HCT116 (cell line): ENCODE measurements at regions not wholly inside any gene's neighbourhood (a gene's known extent, or its start where the extent isn't known, plus 50 kb on each side); places are given as distances from the start of the nearest gene placed in this dataset.

Experiments
- ATAC-seq: fragments of 200-7000 bp; cut with Tn5 transposase; 2 replicates; pipeline ENCODE4 v1.9.1; 2020; ENCODE audit warnings: mild to moderate bottlenecking, moderate library complexity
- BruUV-seq: library from RNA; stranded (reverse); fragments of 400-500 nt; replicated peaks from 2 replicates; lab custom pipeline; 2021; lab: Mats Ljungman, UMichigan
- CTCF ChIA-PET: fragments of 300-600 bp; sonication (Branson Sonifier 250); formaldehyde crosslinking; loops from one replicate; lab custom pipeline; 2021; ENCODE audit warnings: antibody characterized with exemption; lab: Charles Lee
- POLR2A ChIA-PET: fragments of 300-600, 350-600 bp; sonication (Branson Sonifier 250); formaldehyde crosslinking; loops from one replicate; lab custom pipeline; 2021; ENCODE audit warnings: antibody characterized with exemption; lab: Charles Lee
- RAD21 ChIA-PET, 2 experiments: fragments of 300-600 bp; sonication (Branson Sonifier 250); formaldehyde crosslinking; loops; one replicate each; lab custom pipeline; 2023; ENCODE audit warnings: low total read pairs in 2 of 2; ENCODE audit not compliant: uncharacterized antibody in 2 of 2, unreplicated experiment in 2 of 2, low non-redundant PET in 1 of 2; lab: Charles Lee
- DNase-seq: peaks from one replicate; pipeline ENCODE4 v3.0.0-alpha.2; 2010; ENCODE audit warnings: low read depth, low spot score
- H2AFZ ChIP-seq: fragments of 200-600 bp; shearing (Covaris generic), sonication (generic); 2 replicates; pipeline ENCODE4 v1.6.1; 2017; ENCODE audit warnings: low read depth, mixed run types, mixed read lengths, antibody characterized with exemption, low read length; ENCODE audit not compliant: poor library complexity, severe bottlenecking
- H3K27ac ChIP-seq: 2 replicates; pipeline ENCODE4 v1.5.1; 2012; ENCODE audit warnings: low read depth, low read length
- H3K27me3 ChIP-seq: fragments of 200-600 bp; sonication (generic); 2 replicates; pipeline ENCODE4 v1.6.1; 2016; ENCODE audit warnings: mixed run types, low read length, mixed read lengths; ENCODE audit not compliant: insufficient read depth
- H3K36me3 ChIP-seq, 2 experiments: fragments of 200-500 bp in 1 of 2; fragments of 200-600 bp in 1 of 2; sonication (Bioruptor generic) in 1 of 2; sonication (generic) in 1 of 2; 2 replicates each; pipeline versions ENCODE4 v1.5.1 to v1.6.1; 2014 to 2016; ENCODE audit warnings: low read length in 2 of 2, inconsistent platforms in 1 of 2, mixed read lengths in 1 of 2, mixed run types in 1 of 2; ENCODE audit not compliant: insufficient read depth in 2 of 2, control insufficient read depth in 1 of 2
- H3K4me1 ChIP-seq, 2 experiments: fragments of 200-600 bp in 1 of 2; sonication (generic) in 1 of 2; 2 replicates each; pipeline versions ENCODE4 v1.5.1 to v1.6.1; 2012 to 2017; ENCODE audit warnings: low read length in 2 of 2, inconsistent platforms in 1 of 2, mild to moderate bottlenecking in 1 of 2, mixed read lengths in 1 of 2, mixed run types in 1 of 2, moderate library complexity in 1 of 2; ENCODE audit not compliant: insufficient read depth in 2 of 2, control insufficient read depth in 1 of 2
- H3K4me2 ChIP-seq: fragments of 200-600 bp; sonication (generic); 2 replicates; pipeline ENCODE4 v1.6.1; 2017; ENCODE audit warnings: mixed run types, low read length, mixed read lengths
- H3K4me3 ChIP-seq, 2 experiments: fragments of 200-600 bp in 1 of 2; sonication (generic) in 1 of 2; replicated peaks in 1 of 2; 2 replicates each; pipeline ENCODE4 v1.5.1; 2011 to 2016; ENCODE audit warnings: low read length in 2 of 2, control low read depth in 1 of 2, low read depth in 1 of 2, mild to moderate bottlenecking in 1 of 2, mixed read lengths in 1 of 2, mixed run types in 1 of 2
- H3K79me2 ChIP-seq: fragments of 200-600 bp; sonication (generic); 2 replicates; pipeline ENCODE4 v1.6.1; 2017; ENCODE audit warnings: mild to moderate bottlenecking, mixed run types, low read length, moderate library complexity, mixed read lengths; ENCODE audit not compliant: insufficient read depth
- H3K9ac ChIP-seq: fragments of 200-600 bp; sonication (generic); 2 replicates; pipeline ENCODE4 v1.6.1; 2016; ENCODE audit warnings: low read length, mixed read lengths
- H3K9me2 ChIP-seq: fragments of 200-600 bp; sonication (generic), shearing (Covaris generic); 2 replicates; pipeline ENCODE4 v1.6.1; 2017; ENCODE audit warnings: mixed run types, mild to moderate bottlenecking, moderate library complexity; ENCODE audit not compliant: insufficient read depth
- H3K9me3 ChIP-seq, 2 experiments: fragments of 200-500 bp in 1 of 2; fragments of 200-600 bp in 1 of 2; sonication (Bioruptor generic) in 1 of 2; sonication (generic) in 1 of 2; 2 replicates each; pipeline ENCODE4 v1.6.1; 2014 to 2017; ENCODE audit warnings: low read length in 2 of 2, mixed read lengths in 2 of 2, inconsistent platforms in 1 of 2, low read depth in 1 of 2, mild to moderate bottlenecking in 1 of 2, mixed run types in 1 of 2, moderate library complexity in 1 of 2; ENCODE audit not compliant: control insufficient read depth in 1 of 2, insufficient read depth in 1 of 2
- H4K20me1 ChIP-seq: fragments of 200-600 bp; sonication (generic), shearing (Covaris generic); 2 replicates; pipeline ENCODE4 v1.6.1; 2017; ENCODE audit warnings: mixed run types, mild to moderate bottlenecking, moderate library complexity; ENCODE audit not compliant: insufficient read depth
- CEBPB ChIP-seq: IDR thresholded peaks from 2 replicates; pipeline ENCODE4 v1.6.1; 2012; ENCODE audit warnings: low read depth
- EGR1 ChIP-seq: IDR thresholded peaks from 2 replicates; pipeline ENCODE4 v1.6.1; 2012; ENCODE audit warnings: low read depth
- FOSL1 ChIP-seq: IDR thresholded peaks from 2 replicates; pipeline ENCODE4 v1.6.1; 2012; ENCODE audit warnings: low read depth
- SIN3A ChIP-seq: IDR thresholded peaks from 2 replicates; pipeline ENCODE4 v1.6.1; 2012; ENCODE audit warnings: low read depth
- YY1 ChIP-seq: IDR thresholded peaks from 2 replicates; pipeline ENCODE4 v1.6.1; 2011; ENCODE audit warnings: low read length, low read depth, moderate library complexity, mild to moderate bottlenecking; ENCODE audit not compliant: insufficient replicate concordance; ENCODE audit errors: extremely low read depth
- ZFX ChIP-seq: fragments of 450-650 bp; IDR thresholded peaks from 2 replicates; pipeline ENCODE4 v1.6.1; 2017
- ZNF274 ChIP-seq: fragments of 200-500 bp; sonication (Bioruptor generic); IDR thresholded peaks from 2 replicates; pipeline ENCODE4 v1.6.1; 2014; ENCODE audit warnings: mild to moderate bottlenecking, low read depth, low read length, inconsistent platforms
- intact Hi-C: fragments of 100-400 bp; cut with micrococcal nuclease; formaldehyde crosslinking; loops from 2 replicates; pipeline ENCODE4 v1.10.0; 2022
- TF ChIP-seq, protein P1 (sequence below), 3 experiments: fragments of 200-600 bp in 1 of 3; sonication (generic) in 1 of 3; IDR thresholded peaks in 2 of 3; conservative IDR thresholded peaks in 1 of 3; 2 replicates each; pipeline ENCODE4 v1.5.1; 2012 to 2017; ENCODE audit warnings: low read depth in 2 of 3, low read length in 2 of 3, antibody characterized with exemption in 1 of 3, borderline replicate concordance in 1 of 3, control low read depth in 1 of 3, mild to moderate bottlenecking in 1 of 3, mixed read lengths in 1 of 3, mixed run types in 1 of 3, moderate library complexity in 1 of 3; ENCODE audit not compliant: insufficient read depth in 1 of 3

DNA sequence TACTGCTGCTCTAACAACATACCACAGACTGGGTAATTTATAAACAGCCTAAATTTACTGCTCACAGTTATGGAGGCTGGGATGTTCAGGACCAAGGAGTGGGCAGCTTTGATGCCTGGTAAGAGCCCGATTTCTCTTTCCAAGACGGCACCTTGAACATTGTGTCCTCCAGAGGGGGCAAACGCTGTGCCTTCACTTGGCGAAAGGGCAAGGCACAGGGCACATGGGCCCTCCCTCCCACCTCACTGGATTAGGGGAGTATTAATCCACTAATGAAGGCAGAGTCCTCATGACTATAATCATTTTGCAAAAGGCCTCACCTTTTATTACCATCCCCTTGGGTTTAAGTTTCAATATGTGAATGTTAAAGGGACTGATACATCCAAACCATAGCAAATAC is 397.7 kb downstream of the TMEM38B start:
- Histone ChIP-seq H3K9ac (no peak overlapping the region), H4K20me1 (no peaks in the 10 kb centered on the region), H2AFZ (no peak overlapping the region), H3K4me2 (no peak overlapping the region), H3K9me3 (no peaks in the 10 kb centered on the region), H3K4me3 (no peak overlapping the region), H3K36me3 (no peaks in the 10 kb centered on the region; a peak in 1 of 4 replicates), H3K9me2 (no peaks in the 10 kb centered on the region), H3K79me2 (no peaks in the 10 kb centered on the region), H3K27ac (no peak overlapping the region), H3K4me1 (no peaks in the 10 kb centered on the region), H3K27me3 (no peaks in the 10 kb centered on the region)
- DNase-seq = no peak
- no peak for ATAC-seq
- no TSS peak for BruUV-seq
- no peak for TF ChIP-seq EGR1
- TF ChIP-seq FOSL1 = no peak
- TF ChIP-seq, protein P1, sequence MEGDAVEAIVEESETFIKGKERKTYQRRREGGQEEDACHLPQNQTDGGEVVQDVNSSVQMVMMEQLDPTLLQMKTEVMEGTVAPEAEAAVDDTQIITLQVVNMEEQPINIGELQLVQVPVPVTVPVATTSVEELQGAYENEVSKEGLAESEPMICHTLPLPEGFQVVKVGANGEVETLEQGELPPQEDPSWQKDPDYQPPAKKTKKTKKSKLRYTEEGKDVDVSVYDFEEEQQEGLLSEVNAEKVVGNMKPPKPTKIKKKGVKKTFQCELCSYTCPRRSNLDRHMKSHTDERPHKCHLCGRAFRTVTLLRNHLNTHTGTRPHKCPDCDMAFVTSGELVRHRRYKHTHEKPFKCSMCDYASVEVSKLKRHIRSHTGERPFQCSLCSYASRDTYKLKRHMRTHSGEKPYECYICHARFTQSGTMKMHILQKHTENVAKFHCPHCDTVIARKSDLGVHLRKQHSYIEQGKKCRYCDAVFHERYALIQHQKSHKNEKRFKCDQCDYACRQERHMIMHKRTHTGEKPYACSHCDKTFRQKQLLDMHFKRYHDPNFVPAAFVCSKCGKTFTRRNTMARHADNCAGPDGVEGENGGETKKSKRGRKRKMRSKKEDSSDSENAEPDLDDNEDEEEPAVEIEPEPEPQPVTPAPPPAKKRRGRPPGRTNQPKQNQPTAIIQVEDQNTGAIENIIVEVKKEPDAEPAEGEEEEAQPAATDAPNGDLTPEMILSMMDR (IDR thresholded peaks at IDR 0.05 in 2 of 3, conservative IDR thresholded peaks at IDR 0.05 in 1 of 3; ENCODE audit: borderline replicate concordance in 1 of 3, insufficient read depth in 1 of 3, low read depth in 2 of 3, low read length in 2 of 3) = peak in 1 of 3 experiments; percentile 16; a peak in 1 of 6 replicates
- intact Hi-C loops = no loop called here
- POLR2A ChIA-PET = no interaction called here
- RAD21 ChIA-PET = no interaction called here
- CTCF ChIA-PET = no interaction called here

DNA sequence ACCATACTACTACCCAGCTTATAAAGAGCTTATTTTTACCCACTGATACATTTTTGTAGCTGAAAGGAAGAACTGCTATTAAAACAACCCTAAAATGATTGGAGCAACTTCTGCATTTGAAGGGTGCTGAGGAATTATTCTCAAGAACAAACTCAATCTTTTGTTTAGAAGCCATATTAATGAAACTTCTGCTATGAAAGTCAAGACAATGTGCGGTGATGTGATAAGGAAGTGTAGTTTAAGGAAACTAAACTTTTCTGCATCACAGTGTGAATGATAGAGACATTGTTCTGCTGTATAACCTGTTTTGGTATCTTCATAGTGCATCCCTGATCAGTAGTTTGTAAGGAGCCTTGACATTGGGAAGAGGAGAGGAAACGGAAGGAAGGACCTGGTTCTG is 408.5 kb downstream of the TMEM38B start:
- no peak for ATAC-seq
- Histone ChIP-seq H3K4me1 (no peaks in the 10 kb centered on the region), H3K4me2 (no peak overlapping the region), H3K4me3 (no peak overlapping the region), H4K20me1 (no peaks in the 10 kb centered on the region), H3K9me3 (no peaks in the 10 kb centered on the region), H2AFZ (no peak overlapping the region), H3K9me2 (no peaks in the 10 kb centered on the region), H3K27ac (no peak overlapping the region), H3K9ac (no peak overlapping the region), H3K79me2 (no peaks in the 10 kb centered on the region), H3K27me3 (no peaks in the 10 kb centered on the region), H3K36me3 (no peaks in the 10 kb centered on the region)
- RAD21 ChIA-PET = no interaction called here
- intact Hi-C loops = no loop called here
- POLR2A ChIA-PET = no interaction called here
- TF ChIP-seq CEBPB (no peak), SIN3A (no peak), ZNF274 (no peak), YY1 (no peak), EGR1 (no peak), ZFX (no peak)
- CTCF ChIA-PET = no interaction called here
- DNase-seq = no peak
- no TSS peak for BruUV-seq
